Thyroid gland (tissue), 4 donors: ENCODE measurements at regions not wholly inside any gene's neighbourhood (a gene's known extent, or its start where the extent isn't known, plus 50 kb on each side); places are given as distances from the start of the nearest gene placed in this dataset.

Source experiments
- DNase-seq, 2 donors: peaks; one replicate each; pipeline ENCODE4 v3.0.0-alpha.2; 2019
- H3K27ac ChIP-seq, 3 donors: fragments of 200-600 bp; sonication (generic); 1 replicate in 2 of 3; 2 replicates in 1 of 3; pipeline ENCODE4 v1.5.1; 2016 to 2019; ENCODE audit warnings: mild to moderate bottlenecking in 1 of 3, moderate library complexity in 1 of 3
- H3K27me3 ChIP-seq: fragments of 200-600 bp; sonication (generic); one replicate; pipeline ENCODE4 v1.5.1; 2019
- H3K36me3 ChIP-seq, 2 donors: fragments of 200-600 bp; sonication (generic); one replicate each; pipeline ENCODE4 v1.5.1; 2016 to 2019
- H3K4me1 ChIP-seq, 2 donors: fragments of 200-600 bp; sonication (generic); one replicate each; pipeline ENCODE4 v1.5.1; 2017 to 2019
- H3K4me3 ChIP-seq, 3 donors: fragments of 200-600 bp; sonication (generic); replicated peaks in 1 of 3; 1 replicate in 2 of 3; 2 replicates in 1 of 3; pipeline ENCODE4 v1.5.1; 2016; ENCODE audit warnings: mild to moderate bottlenecking in 1 of 3
- H3K9me3 ChIP-seq: fragments of 200-600 bp; sonication (generic); one replicate; pipeline ENCODE4 v1.5.1; 2017
- CTCF ChIP-seq, 6 experiments: fragments of 200-600 bp in 3 of 6; fragments of 450-650 bp in 3 of 6; sonication (generic) in 3 of 6; IDR thresholded peaks; one replicate each; pipeline ENCODE4 v1.5.1; 2016 to 2019; ENCODE audit warnings: antibody characterized with exemption in 6 of 6, mild to moderate bottlenecking in 2 of 6, inconsistent platforms in 1 of 6, moderate library complexity in 1 of 6
- POLR2A ChIP-seq, 2 donors: fragments of 450-650 bp; IDR thresholded peaks; one replicate each; pipeline ENCODE4 v1.6.1; 2017; ENCODE audit warnings: antibody characterized with exemption in 2 of 2, mild to moderate bottlenecking in 2 of 2, moderate library complexity in 1 of 2
- WGBS, 2 donors: methylation state at CpG; one replicate each; pipeline ENCODE4 v1.1.5; 2017; 5-methylcytosine and 5-hydroxymethylcytosine counted together
- intact Hi-C: fragments of 100-400 bp; cut with DNase I; formaldehyde crosslinking; loops from one replicate; pipeline ENCODE4 v1.15.1; 2023

GRCh38 chr6:25061289-25061936, 125.7 kb upstream of the RIPOR2 start:
- TF ChIP-seq POLR2A (IDR thresholded peaks at IDR 0.05) (no peak), CTCF (IDR thresholded peaks at IDR 0.05) (no peak)
- Histone ChIP-seq H3K4me3 (no peak overlapping the region), H3K27me3 (no peaks in the 10 kb centered on the region), H3K4me1 (no peaks in the 10 kb centered on the region), H3K27ac (no peak overlapping the region), H3K36me3 (no peaks in the 10 kb centered on the region), H3K9me3 (no peaks in the 10 kb centered on the region)
- WGBS, 2 donors: 63 to 64% methylated on average over 6 of the region's 6 CpGs
- peak in 1 of 2 donors; percentile 20 for DNase-seq
- intact Hi-C loops: no loop called here

- no peak for TF ChIP-seq POLR2A (IDR thresholded peaks at IDR 0.05)
- H3K4me1 ChIP-seq: no peaks in the 10 kb centered on the region
- H3K27ac ChIP-seq: no peak overlapping the region
- WGBS, 2 donors: 59 to 77% methylated on average over 7 of the region's 7 CpGs
- H3K36me3 ChIP-seq: no peaks in the 10 kb centered on the region
- intact Hi-C loops: no loop called here
- H3K27me3 ChIP-seq: no peaks in the 10 kb centered on the region
- no peak for DNase-seq
- H3K9me3 ChIP-seq: no peaks in the 10 kb centered on the region
- H3K4me3 ChIP-seq: no peak overlapping the region
Measured at GRCh38 chr6:25062070-25062811, 126.5 kb upstream of the RIPOR2 start.

- WGBS, 2 donors: 97% methylated on average over 2 of the region's 2 CpGs
- Histone ChIP-seq H3K9me3 (no peaks in the 10 kb centered on the region), H3K4me3 (no peak overlapping the region), H3K27me3 (no peaks in the 10 kb centered on the region), H3K27ac (no peak overlapping the region), H3K36me3 (no peaks in the 10 kb centered on the region), H3K4me1 (no peaks in the 10 kb centered on the region)
- intact Hi-C loops: no loop called here
- no peak for DNase-seq
- TF ChIP-seq CTCF (IDR thresholded peaks at IDR 0.05) (no peak), POLR2A (IDR thresholded peaks at IDR 0.05) (no peak)
Measured at GRCh38 chr6:25064006-25064405, 128.2 kb upstream of the RIPOR2 start.

GRCh38 chr6:25065666-25066065, 129.9 kb upstream of the RIPOR2 start:
- Histone ChIP-seq H3K4me1 (no peaks in the 10 kb centered on the region), H3K27ac (no peak overlapping the region), H3K9me3 (no peaks in the 10 kb centered on the region), H3K36me3 (no peaks in the 10 kb centered on the region), H3K27me3 (no peaks in the 10 kb centered on the region), H3K4me3 (no peak overlapping the region)
- intact Hi-C loops: no loop called here
- no peak for DNase-seq
- 93 to 95% methylated on average over 3 of the region's 3 CpGs for WGBS, 2 donors
- TF ChIP-seq POLR2A (IDR thresholded peaks at IDR 0.05) (no peak), CTCF (IDR thresholded peaks at IDR 0.05) (no peak)

- Histone ChIP-seq H3K27ac (no peak overlapping the region), H3K27me3 (no peaks in the 10 kb centered on the region), H3K4me3 (no peak overlapping the region), H3K4me1 (no peaks in the 10 kb centered on the region), H3K36me3 (no peaks in the 10 kb centered on the region), H3K9me3 (no peaks in the 10 kb centered on the region)
- DNase-seq: no peak
- intact Hi-C loops: no loop called here
- WGBS, 2 donors: 98% methylated on average over 1 of the region's 1 CpG
- TF ChIP-seq POLR2A (IDR thresholded peaks at IDR 0.05) (no peak), CTCF (IDR thresholded peaks at IDR 0.05) (no peak)
Measured at GRCh38 chr6:25066593-25066992, 130.8 kb upstream of the RIPOR2 start.
